ENCODE measurements at regions not wholly inside any gene's neighbourhood (a gene's known extent, or its start where the extent isn't known, plus 50 kb on each side); places are given as distances from the start of the nearest gene placed in this dataset.

- no peak for DNase-seq
- peak overlapping the region; percentile 100 for H2BK120ac ChIP-seq (ENCODE audit: low read depth, low read length)
- H2AK9ac ChIP-seq (replicated peaks; ENCODE audit: low read depth, low read length, poor library complexity) = no peak overlapping the region
- no peaks in the 10 kb centered on the region for H4K20me1 ChIP-seq (ENCODE audit: insufficient read depth, low read length)
- TF ChIP-seq RFX5 (IDR thresholded peaks at IDR 0.05; ENCODE audit: low read depth, low read length) (no peak), RCOR1 (IDR thresholded peaks at IDR 0.05; ENCODE audit: insufficient replicate concordance, low read length) (no peak), CHD1 (IDR thresholded peaks at IDR 0.05; ENCODE audit: low read depth, low read length) (no peak), FOS (IDR thresholded peaks at IDR 0.05; ENCODE audit: low read depth, low read length) (no peak), BHLHE40 (IDR thresholded peaks at IDR 0.05; ENCODE audit: low read depth, low read length) (no peak), MAFK (IDR thresholded peaks at IDR 0.05; ENCODE audit: low read depth, low read length) (no peak), MXI1 (IDR thresholded peaks at IDR 0.05; ENCODE audit: borderline replicate concordance, low read depth, low read length) (no peak)
- TF ChIP-seq, protein P1, sequence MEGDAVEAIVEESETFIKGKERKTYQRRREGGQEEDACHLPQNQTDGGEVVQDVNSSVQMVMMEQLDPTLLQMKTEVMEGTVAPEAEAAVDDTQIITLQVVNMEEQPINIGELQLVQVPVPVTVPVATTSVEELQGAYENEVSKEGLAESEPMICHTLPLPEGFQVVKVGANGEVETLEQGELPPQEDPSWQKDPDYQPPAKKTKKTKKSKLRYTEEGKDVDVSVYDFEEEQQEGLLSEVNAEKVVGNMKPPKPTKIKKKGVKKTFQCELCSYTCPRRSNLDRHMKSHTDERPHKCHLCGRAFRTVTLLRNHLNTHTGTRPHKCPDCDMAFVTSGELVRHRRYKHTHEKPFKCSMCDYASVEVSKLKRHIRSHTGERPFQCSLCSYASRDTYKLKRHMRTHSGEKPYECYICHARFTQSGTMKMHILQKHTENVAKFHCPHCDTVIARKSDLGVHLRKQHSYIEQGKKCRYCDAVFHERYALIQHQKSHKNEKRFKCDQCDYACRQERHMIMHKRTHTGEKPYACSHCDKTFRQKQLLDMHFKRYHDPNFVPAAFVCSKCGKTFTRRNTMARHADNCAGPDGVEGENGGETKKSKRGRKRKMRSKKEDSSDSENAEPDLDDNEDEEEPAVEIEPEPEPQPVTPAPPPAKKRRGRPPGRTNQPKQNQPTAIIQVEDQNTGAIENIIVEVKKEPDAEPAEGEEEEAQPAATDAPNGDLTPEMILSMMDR (conservative IDR thresholded peaks at IDR 0.05; ENCODE audit: low read depth, low read length) = no peak
- no CpG with 5 or more reads among the region's 4 CpGs for WGBS, 2 experiments (ENCODE audit: extremely low coverage in 2 of 2, insufficient read length in 1 of 2)
- peak overlapping the region in 1 of 2 experiments; percentile 70; a peak in 2 of 4 replicates for H4K8ac ChIP-seq (ENCODE audit: low read depth in 2 of 2, low read length in 2 of 2)
- peak overlapping the region; percentile 95 for H3K14ac ChIP-seq (replicated peaks; ENCODE audit: low read depth, low read length)
- no peaks in the 10 kb centered on the region for H3K36me3 ChIP-seq (ENCODE audit: control insufficient read depth, insufficient read depth, low read length)
- H2BK5ac ChIP-seq (ENCODE audit: low read depth, low read length, poor library complexity, severe bottlenecking) = peak overlapping the region; percentile 99
- H3K4me2 ChIP-seq (ENCODE audit: low read depth, low read length) = no peak overlapping the region
- no peak overlapping the region for H3K56ac ChIP-seq (ENCODE audit: extremely low read depth, insufficient read depth, low read length)
- no peak overlapping the region; the same call in 1 of the 2 replicates for H3K23ac ChIP-seq (ENCODE audit: low read depth, low read length)
- peaks cover 22% of the 10 kb centered on the region for H3K4me1 ChIP-seq (ENCODE audit: control insufficient read depth, insufficient read depth, low read length)
- H3K4me3 ChIP-seq (ENCODE audit: insufficient read depth, low read depth, low read length) = no peak overlapping the region
- no peak overlapping the region for H2AFZ ChIP-seq (replicated peaks; ENCODE audit: low read length, poor library complexity)
- peak overlapping the region; percentile 96; the same call in 2 of the 3 replicates for H2BK15ac ChIP-seq (ENCODE audit: low read depth, low read length)
- H3K9me1 ChIP-seq (ENCODE audit: insufficient read depth, low read length) = peaks cover 4% of the 10 kb centered on the region
- no peak overlapping the region for H3K27ac ChIP-seq (ENCODE audit: insufficient read depth, low read length)
- ATAC-seq (ENCODE audit: low read depth) = no peak
- peak overlapping the region; percentile 100; the same call in 1 of the 2 replicates for H2BK20ac ChIP-seq (ENCODE audit: low read depth, low read length)
- dilution Hi-C loops (cut with HindIII; ENCODE audit: low sequenced_read_pairs, unreplicated experiment) (no loop called here), intact Hi-C loops (cut with micrococcal nuclease) (no loop called here), in situ Hi-C loops (cut with MboI; ENCODE audit: low sequenced_read_pairs) (no loop called here)
- H3K9ac ChIP-seq (ENCODE audit: low read depth, low read length) = no peak overlapping the region
- CTCF ChIA-PET = no interaction called here
- H3K9me3 ChIP-seq (ENCODE audit: control insufficient read depth, insufficient read depth, low read length) = no peaks in the 10 kb centered on the region
- H3K18ac ChIP-seq (ENCODE audit: low read depth, low read length) = peak overlapping the region; percentile 43; the same call in 1 of the 2 replicates
- H4K5ac ChIP-seq (ENCODE audit: low read depth, low read length) = peak overlapping the region; percentile 60; the same call in 1 of the 2 replicates
- H3K79me1 ChIP-seq (ENCODE audit: low read depth in 1 of 2, low read length in 2 of 2) = peaks cover 0 to 20% of the 10 kb centered on the region in 2 experiments; a peak in 1 of 4 replicates
- POLR2A ChIA-PET (ENCODE audit: unreplicated experiment) = no interaction called here
- H3K4ac ChIP-seq (ENCODE audit: low read depth, low read length) = peak overlapping the region; percentile 78; the same call in 1 of the 2 replicates
- peak overlapping the region; percentile 86 for H2AK5ac ChIP-seq (ENCODE audit: low read depth, low read length)
- peak overlapping the region; percentile 96 for H4K91ac ChIP-seq (ENCODE audit: insufficient read depth, low read depth, low read length)
- no TSS peak for BruUV-seq (replicated peaks)
- H3K27me3 ChIP-seq (ENCODE audit: control insufficient read depth, insufficient read depth, low read length) = no peaks in the 10 kb centered on the region
Measured at GRCh38 chr7:106776618-106777347, 88.3 kb upstream of the PIK3CG start.
